HPDE6-E6E7 (cell line): ENCODE measurements at regions not wholly inside any gene's neighbourhood (a gene's known extent, or its start where the extent isn't known, plus 50 kb on each side); places are given as distances from the start of the nearest gene placed in this dataset.

Experiments used
- DNase-seq: peaks from one replicate; pipeline ENCODE4 v3.0.0; 2011; ENCODE audit warnings: missing footprints; ENCODE audit errors: extremely low spot score

GRCh38 chr7:13293264-13294002 lies 606.0 kb downstream of the ARL4A start:
- DNase-seq = no peak

- no peak for DNase-seq
Observed at GRCh38 chr7:13307040-13307439, 619.6 kb downstream of the ARL4A start.

GRCh38 chr7:13308423-13308822 lies 621.0 kb downstream of the ARL4A start:
- no peak for DNase-seq

GRCh38 chr7:13309535-13309934 lies 622.1 kb downstream of the ARL4A start:
- no peak for DNase-seq

GRCh38 chr7:13312307-13312706 lies 624.9 kb downstream of the ARL4A start:
- no peak for DNase-seq

GRCh38 chr7:13320333-13320732 lies 632.9 kb downstream of the ARL4A start:
- no peak for DNase-seq

GRCh38 chr7:13321316-13321715 lies 633.9 kb downstream of the ARL4A start:
- DNase-seq = no peak

GRCh38 chr7:13322126-13322525 lies 634.7 kb downstream of the ARL4A start:
- DNase-seq = no peak

GRCh38 chr7:13327669-13328068 lies 640.2 kb downstream of the ARL4A start:
- no peak for DNase-seq

GRCh38 chr7:13333371-13333770 lies 645.9 kb downstream of the ARL4A start:
- DNase-seq = no peak

- DNase-seq = no peak
Observed at GRCh38 chr7:13336227-13336626, 648.8 kb downstream of the ARL4A start.

GRCh38 chr7:13352677-13353076 lies 636.8 kb downstream of the ETV1 start:
- DNase-seq = no peak

GRCh38 chr7:13359656-13360055 lies 629.8 kb downstream of the ETV1 start:
- DNase-seq = no peak

GRCh38 chr7:13386741-13387140 lies 602.7 kb downstream of the ETV1 start:
- no peak for DNase-seq

- no peak for DNase-seq
Observed at GRCh38 chr7:13407911-13408310, 581.6 kb downstream of the ETV1 start.

GRCh38 chr7:13411151-13411550 lies 578.3 kb downstream of the ETV1 start:
- DNase-seq = no peak

GRCh38 chr7:13411636-13412035 lies 577.8 kb downstream of the ETV1 start:
- DNase-seq = no peak

GRCh38 chr7:13414181-13414580 lies 575.3 kb downstream of the ETV1 start:
- no peak for DNase-seq

- DNase-seq = peak; percentile 2
Observed at GRCh38 chr7:13414661-13415107, 574.8 kb downstream of the ETV1 start.

GRCh38 chr7:13416071-13416470 lies 573.4 kb downstream of the ETV1 start:
- no peak for DNase-seq

GRCh38 chr7:13416544-13416943 lies 572.9 kb downstream of the ETV1 start:
- no peak for DNase-seq

- no peak for DNase-seq
Observed at GRCh38 chr7:13420726-13421125, 568.7 kb downstream of the ETV1 start.

GRCh38 chr7:13421776-13422175 lies 567.7 kb downstream of the ETV1 start:
- DNase-seq = no peak

GRCh38 chr7:13433946-13434345 lies 555.5 kb downstream of the ETV1 start:
- no peak for DNase-seq
